Stimulated activated CD4-positive, alpha-beta T cell treated with anti-CD3 and anti-CD28 coated beads, TNF-alpha, amount 100 ng/mL, for 48 hours (primary cell): ENCODE measurements at regions not wholly inside any gene's neighbourhood (a gene's known extent, or its start where the extent isn't known, plus 50 kb on each side); places are given as distances from the start of the nearest gene placed in this dataset.
"Not testable (repeated sequence)": the region's sequence is repeated elsewhere in the genome, so short reads cannot be mapped to it uniquely, and the experiment has no call there.

Experiments used
- DNase-seq, 3 donors: peaks; one replicate each; pipeline ENCODE4 v3.0.0-alpha.2; 2020; ENCODE audit warnings: low read depth in 3 of 3

GRCh38 chr6:20341096-20341495 lies 60.6 kb upstream of the E2F3 start:
- DNase-seq, result no peak

GRCh38 chr6:20341564-20341963 lies 60.1 kb upstream of the E2F3 start:
- no peak for DNase-seq

- not testable (repeated sequence) for DNase-seq
Observed at GRCh38 chr6:20346948-20347347, 54.7 kb upstream of the E2F3 start.

GRCh38 chr6:20348041-20348440 lies 53.6 kb upstream of the E2F3 start:
- no peak for DNase-seq

GRCh38 chr6:20349225-20349624 lies 52.5 kb upstream of the E2F3 start:
- DNase-seq, result no peak

GRCh38 chr6:20350215-20350614 lies 51.5 kb upstream of the E2F3 start:
- no peak for DNase-seq

GRCh38 chr6:20351534-20351933 lies 50.1 kb upstream of the E2F3 start:
- no peak for DNase-seq
